ENCODE measurements at regions not wholly inside any gene's neighbourhood (a gene's known extent, or its start where the extent isn't known, plus 50 kb on each side); places are given as distances from the start of the nearest gene placed in this dataset.
A peak's percentile ranks its signal among the peaks of the same experiment; 100 is the strongest.

DNA sequence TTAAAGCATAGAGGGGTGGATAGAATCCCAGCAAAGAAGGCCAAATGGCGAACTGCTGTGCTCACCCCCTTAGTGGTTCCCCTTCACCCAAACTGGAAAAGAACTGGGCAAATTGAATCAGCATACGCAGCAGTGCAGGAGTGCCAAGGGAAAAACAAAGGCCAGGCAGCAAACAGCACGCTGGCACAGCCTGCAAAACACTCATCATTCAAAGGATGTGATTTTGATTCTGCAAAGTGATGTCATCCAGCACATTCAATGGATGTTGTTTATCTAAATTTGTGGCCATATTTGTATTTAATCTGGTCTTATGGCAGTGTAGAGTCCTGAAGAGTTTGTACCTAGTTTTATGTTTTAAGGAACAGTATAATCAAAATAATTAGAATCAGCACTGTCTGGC is 71.8 kb upstream of the ECE1 start:
- H3K4me3 ChIP-seq, result no peak overlapping the region
- 80 to 88% (median 85%) methylated on average over 3 of the region's 3 CpGs for WGBS, 4 donors
- no peak overlapping the region for H3K27ac ChIP-seq
- no peaks in the 10 kb centered on the region for H3K4me1 ChIP-seq
- TF ChIP-seq POLR2A (IDR thresholded peaks at IDR 0.05) (no peak), CTCF (IDR thresholded peaks at IDR 0.05) (no peak)
- intact Hi-C loops (cut with DNase I), result loop anchor here in 1 of 10 donors (10.0 kb wide), 1 partner anchor 667 kb away; no protein-coding TSS in a partner anchor
- no peaks in the 10 kb centered on the region for H3K9me3 ChIP-seq
- no peaks in the 10 kb centered on the region for H3K36me3 ChIP-seq
- no peaks in the 10 kb centered on the region for H3K27me3 ChIP-seq
- no peak for ATAC-seq
- DNase-seq, result no peak

DNA sequence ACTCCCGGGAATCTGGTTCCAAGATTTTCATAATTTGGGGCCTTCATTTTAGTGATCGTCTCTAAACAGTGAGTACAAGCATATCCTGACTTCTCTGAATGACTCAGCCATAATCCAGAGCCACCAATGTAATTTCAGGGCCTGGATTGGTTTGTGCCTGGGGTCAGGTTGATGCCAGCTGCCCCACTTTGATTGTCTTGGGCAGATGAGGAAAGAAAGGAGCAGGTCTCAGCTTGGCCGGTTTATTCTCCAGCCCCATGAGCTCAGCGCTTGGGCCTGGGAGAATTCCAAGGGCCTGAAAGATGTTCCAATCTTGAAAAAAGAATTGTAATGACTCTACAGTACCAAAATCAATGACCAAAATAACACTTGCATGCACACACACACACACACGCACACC is 71.2 kb upstream of the ECE1 start:
- intact Hi-C loops (cut with DNase I), result loop anchor here in 1 of 10 donors (10.0 kb wide), 1 partner anchor 667 kb away; no protein-coding TSS in a partner anchor
- Histone ChIP-seq H3K36me3 (no peaks in the 10 kb centered on the region), H3K4me1 (no peaks in the 10 kb centered on the region), H3K9me3 (no peaks in the 10 kb centered on the region), H3K27ac (no peak overlapping the region), H3K4me3 (no peak overlapping the region), H3K27me3 (no peaks in the 10 kb centered on the region)
- TF ChIP-seq POLR2A (IDR thresholded peaks at IDR 0.05), result no peak
- TF ChIP-seq CTCF (IDR thresholded peaks at IDR 0.05), result no peak
- 82 to 93% (median 90%) methylated on average over 5 of the region's 5 CpGs for WGBS, 4 donors
- ATAC-seq (no peak), DNase-seq (no peak)

- no peaks in the 10 kb centered on the region for H3K27me3 ChIP-seq
- intact Hi-C loops (cut with DNase I), result loop anchor here in 1 of 10 donors (5.0 kb wide), 1 partner anchor 120 kb away; no protein-coding TSS in a partner anchor
- H3K4me3 ChIP-seq, result no peak overlapping the region
- H3K27ac ChIP-seq, result no peak overlapping the region
- no peak for ATAC-seq
- 66 to 90% (median 82%) methylated on average over 5 of the region's 5 CpGs for whole genome bisulfite sequencing, 4 donors
- TF ChIP-seq POLR2A (IDR thresholded peaks at IDR 0.05) (no peak), CTCF (IDR thresholded peaks at IDR 0.05) (no peak)
- no peaks in the 10 kb centered on the region for H3K4me1 ChIP-seq
- peak in 1 of 5 donors; percentile 5 for DNase-seq
- no peaks in the 10 kb centered on the region for H3K9me3 ChIP-seq
- no peaks in the 10 kb centered on the region for H3K36me3 ChIP-seq
Measured at GRCh38 chr1:21357161-21357560, 66.9 kb upstream of the ECE1 start.

GRCh38 chr1:21355956-21356355 is 65.7 kb upstream of the ECE1 start:
- no peaks in the 10 kb centered on the region for H3K27me3 ChIP-seq

More at GRCh38 chr1:21355956-21356355, 65.7 kb upstream of the ECE1 start:
- H3K36me3 ChIP-seq, result no peaks in the 10 kb centered on the region
- no peaks in the 10 kb centered on the region for H3K4me1 ChIP-seq
- no peak overlapping the region for H3K4me3 ChIP-seq
- H3K27ac ChIP-seq, result no peak overlapping the region
- DNase-seq, result no peak
- peak in 1 of 4 donors; percentile 27 for ATAC-seq
- intact Hi-C loops (cut with DNase I), result loop anchor here in 1 of 10 donors (5.0 kb wide), 1 partner anchor 119 kb away; no protein-coding TSS in a partner anchor
- no peaks in the 10 kb centered on the region for H3K9me3 ChIP-seq
- TF ChIP-seq CTCF (IDR thresholded peaks at IDR 0.05) (no peak), POLR2A (IDR thresholded peaks at IDR 0.05) (no peak)
- 63 to 82% (median 77%) methylated on average over 6 of the region's 6 CpGs for WGBS, 4 donors

All from heart left ventricle (tissue), 16 donors.